HG03558 (cell line): ENCODE measurements at regions not wholly inside any gene's neighbourhood (a gene's known extent, or its start where the extent isn't known, plus 50 kb on each side); places are given as distances from the start of the nearest gene placed in this dataset.
A peak's percentile ranks its signal among the peaks of the same experiment; 100 is the strongest.

ENCODE experiments used
- ATAC-seq: cut with Tn5 transposase; IDR thresholded peaks from one replicate; pipeline ENCODE4 v1.9.1; 2021; ENCODE audit warnings: moderate number of reproducible peaks; ENCODE audit not compliant: unreplicated experiment; ENCODE audit errors: extremely low read depth

- ATAC-seq: no peak
Observed at GRCh38 chr5:124996023-124996763, 249.8 kb upstream of the ZNF608 start.

GRCh38 chr5:124996764-124997077, 250.3 kb upstream of the ZNF608 start:
- no peak for ATAC-seq

GRCh38 chr5:124997186-124997893, 250.9 kb upstream of the ZNF608 start:
- ATAC-seq: no peak

- ATAC-seq: no peak
Observed at GRCh38 chr5:124998520-124998919, 252.1 kb upstream of the ZNF608 start.

- ATAC-seq: no peak
Observed at GRCh38 chr5:125002727-125003598, 256.5 kb upstream of the ZNF608 start.

- no peak for ATAC-seq
Observed at GRCh38 chr5:125004009-125004408, 257.6 kb upstream of the ZNF608 start.

GRCh38 chr5:125005266-125005665, 258.8 kb upstream of the ZNF608 start:
- no peak for ATAC-seq

- ATAC-seq: peak; percentile 48
Observed at GRCh38 chr5:125006011-125006685, 259.7 kb upstream of the ZNF608 start.

GRCh38 chr5:125010356-125010755, 263.9 kb upstream of the ZNF608 start:
- ATAC-seq: no peak

- peak; percentile 28 for ATAC-seq
Observed at GRCh38 chr5:125011014-125011413, 264.6 kb upstream of the ZNF608 start.

- ATAC-seq: no peak
Observed at GRCh38 chr5:125011419-125011818, 265.0 kb upstream of the ZNF608 start.

GRCh38 chr5:125011947-125012346, 265.5 kb upstream of the ZNF608 start:
- no peak for ATAC-seq

GRCh38 chr5:125012727-125013451, 266.4 kb upstream of the ZNF608 start:
- no peak for ATAC-seq

GRCh38 chr5:125014202-125014601, 267.8 kb upstream of the ZNF608 start:
- ATAC-seq: no peak

- ATAC-seq: no peak
Observed at GRCh38 chr5:125017796-125018195, 271.4 kb upstream of the ZNF608 start.

GRCh38 chr5:125023673-125024072, 277.2 kb upstream of the ZNF608 start:
- ATAC-seq: no peak

- ATAC-seq: no peak
Observed at GRCh38 chr5:125026867-125027731, 280.7 kb upstream of the ZNF608 start.

- no peak for ATAC-seq
Observed at GRCh38 chr5:125032286-125032685, 285.8 kb upstream of the ZNF608 start.

GRCh38 chr5:125033602-125034001, 287.2 kb upstream of the ZNF608 start:
- no peak for ATAC-seq
